Skeletal muscle satellite cell (primary cell): ENCODE measurements at regions not wholly inside any gene's neighbourhood (a gene's known extent, or its start where the extent isn't known, plus 50 kb on each side); places are given as distances from the start of the nearest gene placed in this dataset.
"Not testable (repeated sequence)": the region's sequence is repeated elsewhere in the genome, so short reads cannot be mapped to it uniquely, and the experiment has no call there.

Experiments used
- H3K27me3 ChIP-seq: 2 replicates; pipeline ENCODE4 v1.7.0; 2013; ENCODE audit warnings: low read length; ENCODE audit not compliant: control insufficient read depth, insufficient read depth
- H3K36me3 ChIP-seq: 2 replicates; pipeline ENCODE4 v1.7.0; 2013; ENCODE audit warnings: mild to moderate bottlenecking, control low read depth, low read length; ENCODE audit not compliant: insufficient read depth
- H3K4me1 ChIP-seq: 2 replicates; pipeline ENCODE4 v1.7.0; 2013; ENCODE audit warnings: low read length; ENCODE audit not compliant: control insufficient read depth, insufficient read depth
- H3K4me2 ChIP-seq: 2 replicates; pipeline ENCODE4 v1.7.0; 2013; ENCODE audit warnings: mild to moderate bottlenecking, low read length
- H3K4me3 ChIP-seq: 2 replicates; pipeline ENCODE4 v1.7.0; 2013; ENCODE audit warnings: low read length
- H3K9ac ChIP-seq: 2 replicates; pipeline ENCODE4 v1.7.0; 2013; ENCODE audit warnings: mild to moderate bottlenecking, low read depth, low read length, moderate library complexity
- H3K9me3 ChIP-seq: replicated peaks from 2 replicates; pipeline ENCODE4 v1.7.0; 2013; ENCODE audit warnings: mild to moderate bottlenecking, control low read depth, low read length

DNA sequence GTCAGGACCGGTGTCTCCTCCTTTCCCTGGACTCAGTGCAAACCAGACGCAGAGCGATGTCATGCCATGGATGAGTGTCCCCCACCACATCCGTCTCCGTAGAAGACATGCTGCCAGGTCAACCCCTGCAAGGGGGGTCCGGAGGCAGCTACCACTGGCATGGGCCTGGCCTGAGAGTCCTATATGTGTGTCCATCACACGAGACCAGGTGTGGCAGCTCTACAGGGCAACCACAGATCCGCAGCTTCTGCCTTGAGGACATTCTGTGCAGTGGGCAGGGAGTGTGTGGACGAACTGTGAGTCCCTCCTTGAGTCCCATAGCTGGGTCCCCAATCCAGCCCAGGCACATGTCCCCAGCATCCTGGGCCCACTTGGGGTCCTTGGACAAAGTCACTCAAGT lies 133.6 kb downstream of the TNFRSF13B start:
- H3K9me3 ChIP-seq, H3K27me3 ChIP-seq, H3K36me3 ChIP-seq, H3K4me1 ChIP-seq, H3K4me3 ChIP-seq, H3K9ac ChIP-seq, H3K4me2 ChIP-seq: not testable (repeated sequence)

DNA sequence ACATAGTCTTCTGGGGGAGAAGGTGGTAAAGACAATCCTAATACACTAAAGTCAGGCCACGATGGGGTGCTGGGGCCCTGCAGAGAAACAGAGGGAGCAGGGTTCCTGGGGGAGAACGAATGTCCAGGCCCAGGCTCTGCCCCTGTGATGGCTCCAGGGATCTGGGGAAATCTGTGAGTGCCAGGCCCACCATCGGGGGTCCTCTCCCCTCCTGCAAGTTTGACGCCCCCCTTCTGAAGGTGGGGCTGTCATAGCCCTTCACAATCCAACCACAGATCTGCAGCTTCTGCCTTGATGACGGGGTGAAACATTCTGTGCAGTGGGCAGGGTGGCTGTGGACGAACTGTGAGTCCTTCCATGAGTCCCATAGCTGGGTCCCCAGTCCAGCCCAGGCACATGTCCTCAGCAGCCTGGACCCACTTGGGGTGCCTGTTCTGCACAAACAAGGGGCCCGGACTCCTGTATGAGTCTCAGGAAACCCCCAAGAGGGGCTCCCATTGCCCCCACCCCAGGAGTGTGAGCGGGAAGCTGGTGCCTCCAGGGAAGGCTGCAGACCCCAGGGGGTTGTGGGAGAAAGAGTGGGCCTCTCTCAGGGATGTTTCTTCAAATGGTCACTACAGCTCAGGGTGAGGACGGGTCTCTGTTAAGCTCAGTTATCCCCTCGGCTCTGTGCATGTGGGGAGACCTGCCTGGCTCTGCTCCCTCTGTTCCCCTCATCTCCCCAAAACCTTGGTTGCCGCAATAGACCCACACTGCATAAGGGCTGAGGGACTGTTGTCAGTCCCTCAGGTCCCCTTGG lies 134.3 kb downstream of the TNFRSF13B start:
- H3K9me3 ChIP-seq, H3K36me3 ChIP-seq, H3K4me1 ChIP-seq, H3K4me3 ChIP-seq, H3K9ac ChIP-seq, H3K27me3 ChIP-seq, H3K4me2 ChIP-seq: not testable (repeated sequence)

DNA sequence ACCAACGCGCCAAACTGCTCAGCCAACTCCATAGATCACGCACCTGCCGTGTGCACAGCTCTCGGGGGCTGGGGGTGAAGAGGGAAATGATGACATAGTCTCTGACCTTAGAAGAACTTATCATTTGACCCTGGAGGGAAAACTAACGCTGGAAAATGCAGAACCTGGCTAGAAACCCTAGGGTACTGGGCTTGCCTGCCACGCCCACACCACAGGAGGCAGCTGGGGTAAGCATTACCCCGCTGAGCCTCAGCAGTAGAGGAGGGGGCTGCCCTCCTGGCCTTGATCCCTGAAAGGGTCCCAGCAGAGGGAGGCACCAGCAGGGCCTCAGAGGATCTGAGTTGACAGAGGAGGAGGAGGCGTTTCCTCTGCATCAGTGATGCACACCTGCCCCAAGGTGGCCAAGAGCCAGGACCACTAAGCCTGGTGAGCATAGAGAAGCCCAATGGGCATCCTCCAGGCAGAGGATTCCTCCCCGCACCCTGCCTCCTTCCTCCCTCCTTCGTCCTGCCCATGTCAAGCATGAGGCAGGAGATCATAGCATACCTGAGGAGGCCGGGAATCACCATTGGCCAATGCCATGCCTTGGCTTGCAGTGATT lies 135.5 kb downstream of the TNFRSF13B start:
- not testable (repeated sequence) for H3K4me3 ChIP-seq, H3K36me3 ChIP-seq, H3K9me3 ChIP-seq, H3K4me1 ChIP-seq, H3K27me3 ChIP-seq, H3K4me2 ChIP-seq, H3K9ac ChIP-seq

GRCh38 chr17:16833517-16833916 lies 138.4 kb downstream of the TNFRSF13B start:
- H3K9me3 ChIP-seq, H3K9ac ChIP-seq, H3K4me3 ChIP-seq, H3K4me1 ChIP-seq, H3K4me2 ChIP-seq, H3K36me3 ChIP-seq, H3K27me3 ChIP-seq: not testable (repeated sequence)

GRCh38 chr17:16832853-16833252 lies 139.1 kb downstream of the TNFRSF13B start:
- not testable (repeated sequence) for H3K9me3 ChIP-seq, H3K9ac ChIP-seq, H3K4me3 ChIP-seq, H3K36me3 ChIP-seq, H3K27me3 ChIP-seq, H3K4me1 ChIP-seq, H3K4me2 ChIP-seq

- not testable (repeated sequence) for H3K4me2 ChIP-seq, H3K4me3 ChIP-seq, H3K27me3 ChIP-seq, H3K36me3 ChIP-seq, H3K4me1 ChIP-seq, H3K9ac ChIP-seq, H3K9me3 ChIP-seq
Measured at GRCh38 chr17:16832206-16832605, 139.7 kb downstream of the TNFRSF13B start.

- H3K9me3 ChIP-seq, H3K4me3 ChIP-seq, H3K27me3 ChIP-seq, H3K9ac ChIP-seq, H3K4me2 ChIP-seq, H3K4me1 ChIP-seq, H3K36me3 ChIP-seq: not testable (repeated sequence)
Measured at GRCh38 chr17:16830770-16831169, 140.7 kb downstream of the CCDC144A start.

- not testable (repeated sequence) for H3K9ac ChIP-seq, H3K36me3 ChIP-seq, H3K4me2 ChIP-seq, H3K4me3 ChIP-seq, H3K9me3 ChIP-seq, H3K4me1 ChIP-seq, H3K27me3 ChIP-seq
Measured at GRCh38 chr17:16830219-16830618, 140.2 kb downstream of the CCDC144A start.
